Fibroblast of pulmonary artery (primary cell): ENCODE measurements at regions not wholly inside any gene's neighbourhood (a gene's known extent, or its start where the extent isn't known, plus 50 kb on each side); places are given as distances from the start of the nearest gene placed in this dataset.
"Not testable (repeated sequence)": the region's sequence is repeated elsewhere in the genome, so short reads cannot be mapped to it uniquely, and the experiment has no call there.

Experiments used
- DNase-seq: peaks from one replicate; pipeline ENCODE4 v3.0.0-alpha.2; 2010; ENCODE audit warnings: low read depth
- H3K4me3 ChIP-seq: replicated peaks from 2 replicates; pipeline ENCODE4 v1.5.1; 2011; ENCODE audit warnings: low read depth, mild to moderate bottlenecking, control low read depth, low read length, moderate library complexity

DNA sequence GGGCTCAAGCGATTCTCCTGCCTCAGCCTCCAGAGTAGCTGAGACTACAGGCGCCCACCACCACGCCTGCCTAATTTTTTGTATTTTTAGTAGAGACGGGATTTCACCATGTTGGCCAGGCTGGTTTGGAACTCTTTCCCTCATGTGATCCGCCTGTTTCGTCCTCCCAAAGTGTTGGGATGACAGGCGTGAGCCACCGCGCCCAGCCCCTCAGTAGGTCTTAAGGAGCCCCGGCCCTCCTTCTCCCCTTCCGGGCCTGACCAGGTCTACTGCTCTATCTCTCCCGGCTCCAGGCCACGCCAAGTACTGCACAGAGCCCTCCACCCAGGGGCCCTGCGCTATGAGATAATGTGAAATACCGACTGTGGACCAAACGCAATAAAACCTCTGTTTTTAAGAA is 785.5 kb downstream of the FOXD4L5 start:
- not testable (repeated sequence) for H3K4me3 ChIP-seq, DNase-seq

DNA sequence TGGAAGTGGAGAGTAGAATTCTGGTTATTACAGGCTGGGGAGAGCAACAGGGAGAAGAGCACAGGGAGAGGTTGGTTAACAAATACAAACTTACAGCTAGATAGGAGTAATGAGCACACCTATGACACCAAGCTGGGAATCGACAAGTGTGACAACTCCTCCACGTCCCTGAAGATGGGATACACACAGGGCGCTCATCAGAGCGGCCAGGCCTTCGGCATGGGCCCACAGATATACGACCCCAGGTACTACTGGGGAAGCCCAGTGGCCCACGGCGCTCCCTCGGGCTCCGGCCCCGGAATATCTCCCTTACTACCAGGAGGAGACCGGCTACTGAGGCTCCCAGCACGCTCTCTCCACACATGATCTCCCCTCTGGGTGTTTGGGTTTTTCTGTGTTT is 786.6 kb downstream of the FOXD4L5 start:
- not testable (repeated sequence) for H3K4me3 ChIP-seq, DNase-seq

GRCh38 chr9:64488544-64488943 is 796.5 kb downstream of the FOXD4L5 start:
- not testable (repeated sequence) for H3K4me3 ChIP-seq, DNase-seq

DNA sequence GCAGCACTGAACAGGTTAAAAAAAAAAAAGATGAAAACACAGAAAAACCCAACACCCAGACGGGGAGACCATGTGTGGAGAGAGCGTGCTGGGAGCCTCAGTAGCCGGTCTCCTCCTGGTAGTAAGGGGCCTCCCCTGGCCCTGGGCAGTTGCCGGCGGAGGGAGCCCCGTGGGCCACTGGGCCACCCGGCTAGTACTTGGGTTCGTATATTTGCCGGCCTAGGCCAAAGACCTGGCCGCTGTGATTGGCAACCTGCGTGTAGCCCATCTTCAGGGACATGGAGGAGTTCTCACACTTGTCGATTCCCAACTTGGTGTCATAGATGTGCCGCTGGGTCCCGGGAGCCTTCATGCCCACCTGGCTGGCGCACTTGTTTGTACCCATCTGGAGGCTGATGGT is 798.9 kb downstream of the FOXD4L5 start:
- not testable (repeated sequence) for H3K4me3 ChIP-seq, DNase-seq

DNA sequence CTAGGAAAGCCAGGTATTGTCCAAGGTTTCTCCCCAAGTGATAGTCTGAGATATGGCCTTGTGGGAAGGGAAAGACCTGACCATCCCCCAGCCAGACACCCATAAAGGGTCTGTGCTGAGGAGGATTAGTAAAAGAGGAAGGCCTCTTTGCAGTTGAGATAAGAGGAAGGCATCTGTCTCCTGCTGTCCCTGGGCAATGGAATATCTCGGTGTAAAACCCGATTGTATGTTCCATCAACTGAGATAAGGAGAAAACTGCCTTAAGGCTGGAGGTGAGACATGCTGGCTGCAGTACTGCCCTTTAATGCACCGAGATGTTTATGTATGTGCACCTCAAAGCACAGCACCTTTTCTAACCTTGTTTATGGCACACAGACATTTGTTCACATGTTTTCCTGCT is 805.9 kb downstream of the FOXD4L5 start:
- not testable (repeated sequence) for H3K4me3 ChIP-seq, DNase-seq

- DNase-seq, H3K4me3 ChIP-seq: not testable (repeated sequence)
Measured at GRCh38 chr9:64468943-64469342, 816.1 kb downstream of the FOXD4L5 start.

DNA sequence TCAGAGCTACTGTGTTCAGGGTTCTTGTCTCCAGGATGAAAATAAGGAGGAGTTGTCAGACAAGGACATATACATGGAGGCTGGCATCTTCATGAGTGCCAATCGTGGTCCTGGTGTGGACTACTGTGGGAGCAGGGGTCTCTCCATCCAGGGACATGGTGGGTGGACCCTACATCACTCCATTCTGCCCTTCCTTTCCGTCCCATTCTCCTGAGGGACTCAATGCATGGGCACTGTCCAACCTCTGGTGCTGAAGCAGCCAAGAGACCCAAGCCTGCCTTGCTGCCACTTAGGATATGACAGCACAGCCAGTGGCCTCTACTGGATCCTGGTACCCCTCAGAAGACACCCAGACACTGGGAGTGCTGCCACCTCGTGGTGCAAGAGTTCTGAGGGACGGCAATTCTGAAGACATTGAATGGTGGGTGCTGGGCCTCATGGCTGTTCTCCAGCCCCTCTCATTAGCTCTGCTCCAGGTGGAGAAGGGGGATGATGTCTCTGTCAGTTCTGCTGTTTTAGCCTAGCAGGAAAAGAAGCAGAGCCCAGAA is 818.9 kb downstream of the FOXD4L5 start:
- not testable (repeated sequence) for DNase-seq, H3K4me3 ChIP-seq

- DNase-seq, H3K4me3 ChIP-seq: not testable (repeated sequence)
Measured at GRCh38 chr9:64461885-64462284, 823.1 kb downstream of the FOXD4L5 start.

GRCh38 chr9:64458642-64459041 is 826.4 kb downstream of the FOXD4L5 start:
- not testable (repeated sequence) for DNase-seq, H3K4me3 ChIP-seq

DNA sequence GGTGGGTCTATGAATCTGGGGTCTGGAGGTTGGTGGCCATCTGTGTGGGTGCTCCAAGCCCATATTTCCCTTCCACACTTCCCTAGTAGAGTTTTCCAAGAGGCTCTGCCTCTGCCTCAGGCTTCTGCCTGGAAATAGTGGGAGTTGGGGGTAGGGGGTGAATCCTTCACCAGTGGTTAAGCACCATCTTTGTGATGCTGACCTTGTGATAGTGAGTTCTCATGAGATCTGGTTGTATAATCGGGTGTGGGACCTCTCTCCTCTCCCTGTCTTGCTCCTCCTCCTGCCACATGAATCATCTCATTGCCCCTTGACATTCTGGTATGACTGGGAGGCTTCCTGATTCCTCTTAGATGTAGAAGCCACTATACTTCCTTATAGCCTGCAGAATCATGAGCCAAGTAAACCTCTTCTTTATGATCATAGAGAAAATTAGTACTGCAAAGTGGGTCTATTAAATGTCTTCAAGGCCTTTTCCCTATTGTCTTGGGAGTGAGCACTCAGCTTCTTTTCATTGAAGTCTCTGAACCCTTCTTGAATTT is 829.8 kb downstream of the FOXD4L5 start:
- DNase-seq, H3K4me3 ChIP-seq: not testable (repeated sequence)

DNA sequence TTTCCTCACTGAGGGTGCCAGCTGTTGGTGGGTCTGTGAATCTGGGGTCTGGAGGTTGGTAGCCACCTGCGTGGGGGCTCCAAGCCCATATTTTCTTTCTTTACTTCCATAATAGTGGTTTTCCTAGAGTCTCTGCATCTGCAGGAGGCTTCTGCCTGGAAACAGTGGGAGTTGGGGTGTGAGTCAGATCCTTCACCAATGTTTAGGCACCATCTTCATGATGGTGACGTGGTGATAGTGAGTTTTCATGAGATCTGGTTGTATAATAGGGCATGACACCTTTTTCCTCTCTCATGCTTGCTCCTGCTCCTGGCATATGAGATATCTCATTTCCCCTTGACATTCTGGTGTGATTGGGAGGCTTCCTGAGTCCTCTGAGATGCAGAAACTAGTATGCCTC is 832.9 kb downstream of the FOXD4L5 start:
- peak; percentile 2 for DNase-seq
- not testable (repeated sequence) for H3K4me3 ChIP-seq

GRCh38 chr9:64450654-64451053 is 834.4 kb downstream of the FOXD4L5 start:
- not testable (repeated sequence) for DNase-seq, H3K4me3 ChIP-seq

GRCh38 chr9:64449025-64449424 is 836.0 kb downstream of the FOXD4L5 start:
- H3K4me3 ChIP-seq, DNase-seq: not testable (repeated sequence)

DNA sequence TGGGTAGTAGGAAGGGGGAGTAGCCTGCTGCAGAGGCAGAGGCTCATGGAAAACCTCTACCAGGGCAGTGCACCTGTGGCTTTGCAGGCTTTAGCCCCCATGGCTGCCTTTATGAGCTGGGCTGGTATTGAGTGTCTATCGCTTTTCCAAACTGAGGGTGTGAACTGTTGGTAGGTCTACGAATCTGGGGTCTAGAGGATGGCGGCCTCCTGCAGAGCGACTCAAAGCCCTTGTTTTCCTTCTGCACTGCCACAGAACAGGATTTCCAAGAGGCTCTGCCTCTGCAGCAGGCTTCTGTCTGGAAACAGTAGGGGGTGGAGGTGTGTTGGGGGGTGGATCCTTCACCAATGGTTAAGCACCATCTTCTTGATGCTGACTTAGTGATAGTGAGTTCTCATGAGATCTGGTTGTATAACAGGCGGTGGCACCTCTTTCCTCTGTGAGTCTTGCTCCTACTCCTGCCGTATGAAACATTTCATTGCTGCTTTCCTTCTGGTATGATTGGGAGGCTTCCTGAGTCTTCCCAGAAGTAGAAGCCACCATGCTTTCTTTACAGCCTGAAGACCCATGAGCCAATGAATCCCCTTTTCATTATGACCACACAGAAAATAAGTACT is 840.0 kb downstream of the FOXD4L5 start:
- H3K4me3 ChIP-seq, DNase-seq: not testable (repeated sequence)

DNA sequence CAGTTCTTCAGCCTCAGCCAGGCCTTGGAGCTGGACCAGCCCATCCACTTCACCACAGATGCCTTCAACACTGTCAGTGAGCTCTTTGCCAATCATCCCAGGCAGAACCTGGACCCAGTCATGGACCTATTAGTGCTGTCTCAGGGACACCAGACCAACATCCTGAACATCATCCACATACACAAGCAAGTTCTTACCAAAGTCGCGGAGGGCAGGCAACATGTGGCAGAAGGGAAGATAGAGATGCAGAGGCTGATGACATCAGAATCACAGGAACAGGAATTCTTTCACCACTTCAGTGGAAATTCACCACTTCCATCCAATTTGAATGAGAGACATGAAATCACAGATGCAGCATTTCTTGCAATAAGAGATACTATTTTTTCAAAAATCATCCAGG is 845.3 kb downstream of the FOXD4L5 start:
- DNase-seq: not testable (repeated sequence)

More for the DNA sequence above, 845.3 kb downstream of the FOXD4L5 start:
- not testable (repeated sequence) for H3K4me3 ChIP-seq
